GM23248 (cell line): ENCODE measurements at regions not wholly inside any gene's neighbourhood (a gene's known extent, or its start where the extent isn't known, plus 50 kb on each side); places are given as distances from the start of the nearest gene placed in this dataset.
"Not testable (repeated sequence)": the region's sequence is repeated elsewhere in the genome, so short reads cannot be mapped to it uniquely, and the experiment has no call there.

ENCODE experiments used
- DNase-seq: peaks from one replicate; pipeline ENCODE4 v3.0.0-alpha.2; 2015
- H2AFZ ChIP-seq: fragments of 200-600 bp; sonication (generic); 2 replicates; pipeline ENCODE4 v1.6.1; 2016; ENCODE audit warnings: antibody characterized with exemption
- H3F3A ChIP-seq: fragments of 200-600 bp; sonication (generic); 2 replicates; pipeline ENCODE4 v1.6.1; 2016; ENCODE audit warnings: mild to moderate bottlenecking, antibody characterized with exemption, mixed run types; ENCODE audit not compliant: insufficient read depth
- H3K27ac ChIP-seq: fragments of 200-600 bp; sonication (generic); 2 replicates; pipeline ENCODE4 v1.5.1; 2016; ENCODE audit warnings: mild to moderate bottlenecking
- H3K27me3 ChIP-seq: fragments of 200-600 bp; sonication (generic); replicated peaks from 2 replicates; pipeline ENCODE4 v1.6.1; 2016; ENCODE audit warnings: mild to moderate bottlenecking; ENCODE audit not compliant: insufficient read depth
- H3K36me3 ChIP-seq: fragments of 200-600 bp; sonication (generic); 2 replicates; pipeline ENCODE4 v1.6.1; 2016; ENCODE audit warnings: low read depth, mild to moderate bottlenecking
- H3K4me1 ChIP-seq: fragments of 200-600 bp; sonication (generic); 2 replicates; pipeline ENCODE4 v1.6.1; 2016; ENCODE audit warnings: mild to moderate bottlenecking; ENCODE audit not compliant: insufficient read depth
- H3K4me2 ChIP-seq: fragments of 200-600 bp; sonication (generic); one replicate; pipeline ENCODE4 v1.6.1; 2016; ENCODE audit warnings: mild to moderate bottlenecking; ENCODE audit not compliant: unreplicated experiment
- H3K4me3 ChIP-seq: fragments of 200-600 bp; sonication (generic); 2 replicates; pipeline ENCODE4 v1.5.1; 2016; ENCODE audit warnings: mild to moderate bottlenecking
- H3K79me2 ChIP-seq: fragments of 200-600 bp; sonication (generic); 2 replicates; pipeline ENCODE4 v1.6.1; 2016; ENCODE audit warnings: mild to moderate bottlenecking; ENCODE audit not compliant: insufficient read depth
- H3K9ac ChIP-seq: fragments of 200-600 bp; sonication (generic); 2 replicates; pipeline ENCODE4 v1.6.1; 2016; ENCODE audit warnings: mild to moderate bottlenecking
- H3K9me2 ChIP-seq: fragments of 200-600 bp; sonication (generic); 2 replicates; pipeline ENCODE4 v1.6.1; 2016; ENCODE audit warnings: mixed run types, mild to moderate bottlenecking, moderate library complexity; ENCODE audit not compliant: insufficient read depth
- H3K9me3 ChIP-seq: fragments of 200-600 bp; sonication (generic); one replicate; pipeline ENCODE4 v1.6.1; 2017; ENCODE audit warnings: low read depth
- H4K20me1 ChIP-seq: fragments of 200-600 bp; sonication (generic); 2 replicates; pipeline ENCODE4 v1.6.0; 2016; ENCODE audit not compliant: insufficient read depth
- EZH2 ChIP-seq: fragments of 200-600 bp; sonication (generic); IDR thresholded peaks from 2 replicates; pipeline ENCODE4 v1.6.1; 2018; ENCODE audit warnings: antibody characterized with exemption, mild to moderate bottlenecking; ENCODE audit not compliant: insufficient read depth, poor library complexity, severe bottlenecking
- EZH2phosphoT487 ChIP-seq: fragments of 200-600 bp; sonication (generic); IDR thresholded peaks from 2 replicates; pipeline ENCODE4 v1.6.1; 2018; ENCODE audit warnings: antibody characterized with exemption, moderate library complexity, mild to moderate bottlenecking, low read depth; ENCODE audit not compliant: insufficient read depth
- WGBS, 2 experiments: methylation state at CpG; one replicate each; pipeline ENCODE4 v1.1.6; 2015 to 2017; ENCODE audit warnings: low lambda C conversion rate in 2 of 2, low coverage in 1 of 2; ENCODE audit errors: missing lambda C conversion rate in 2 of 2; 5-methylcytosine and 5-hydroxymethylcytosine counted together
- in situ Hi-C: fragments of 300-500 bp; cut with MboI; formaldehyde crosslinking; loops from 2 replicates; pipeline ENCODE4 v1.15.0; 2020

- H3K27ac ChIP-seq: no peak overlapping the region
- no peak for TF ChIP-seq EZH2
- no peak for TF ChIP-seq EZH2phosphoT487
- H4K20me1 ChIP-seq: no peaks in the 10 kb centered on the region
- no peaks in the 10 kb centered on the region for H3K36me3 ChIP-seq
- no peak overlapping the region for H3K4me3 ChIP-seq
- H3K9me2 ChIP-seq: no peaks in the 10 kb centered on the region
- no peaks in the 10 kb centered on the region for H3K4me1 ChIP-seq
- no peaks in the 10 kb centered on the region for H3K79me2 ChIP-seq
- no peak for DNase-seq
- no peak overlapping the region for H3K4me2 ChIP-seq
- H3F3A ChIP-seq: no peaks in the 10 kb centered on the region
- H2AFZ ChIP-seq: no peak overlapping the region
- WGBS, 2 experiments: 20% methylated on average over 2 of the region's 2 CpGs
- H3K9ac ChIP-seq: no peak overlapping the region
- H3K27me3 ChIP-seq: peaks cover 20% of the 10 kb centered on the region; the same call in 1 of the 2 replicates
- no peaks in the 10 kb centered on the region for H3K9me3 ChIP-seq
- in situ Hi-C loops: no loop called here
Measured at GRCh38 chr11:129710423-129710822, 105.2 kb upstream of the TMEM45B start.

- peaks cover 15% of the 10 kb centered on the region; the same call in 1 of the 2 replicates for H3K27me3 ChIP-seq
- no peak for DNase-seq
- WGBS, 2 experiments: 11 to 18% methylated on average over 3 of the region's 3 CpGs
- TF ChIP-seq EZH2: no peak
- no peak for TF ChIP-seq EZH2phosphoT487
- H4K20me1 ChIP-seq: no peaks in the 10 kb centered on the region
- no peak overlapping the region for H3K4me3 ChIP-seq
- no peak overlapping the region for H2AFZ ChIP-seq
- no peaks in the 10 kb centered on the region for H3F3A ChIP-seq
- no peak overlapping the region for H3K27ac ChIP-seq
- H3K4me2 ChIP-seq: no peak overlapping the region
- H3K9ac ChIP-seq: no peak overlapping the region
- H3K9me2 ChIP-seq: no peaks in the 10 kb centered on the region
- no peaks in the 10 kb centered on the region for H3K36me3 ChIP-seq
- no peaks in the 10 kb centered on the region for H3K79me2 ChIP-seq
- no peaks in the 10 kb centered on the region for H3K4me1 ChIP-seq
- H3K9me3 ChIP-seq: no peaks in the 10 kb centered on the region
- in situ Hi-C loops: no loop called here
Measured at GRCh38 chr11:129711760-129712159, 103.9 kb upstream of the TMEM45B start.

- H3F3A ChIP-seq, DNase-seq, H3K4me3 ChIP-seq, H3K9me2 ChIP-seq, H3K4me2 ChIP-seq, H3K79me2 ChIP-seq, H3K36me3 ChIP-seq, H2AFZ ChIP-seq, H3K9me3 ChIP-seq, H3K4me1 ChIP-seq, H4K20me1 ChIP-seq, H3K27ac ChIP-seq, H3K9ac ChIP-seq, in situ Hi-C loops: not testable (repeated sequence)
- H3K27me3 ChIP-seq: peaks cover 15% of the 10 kb centered on the region; the same call in 1 of the 2 replicates
- 42 to 48% methylated on average over 24 to 25 of the region's 25 CpGs for WGBS, 2 experiments
Measured at GRCh38 chr11:129712486-129713240, 103.0 kb upstream of the TMEM45B start.

GRCh38 chr11:129719037-129719436 lies 96.6 kb upstream of the TMEM45B start:
- DNase-seq: no peak
- H2AFZ ChIP-seq: no peak overlapping the region

More at GRCh38 chr11:129719037-129719436, 96.6 kb upstream of the TMEM45B start:
- H3K79me2 ChIP-seq: no peaks in the 10 kb centered on the region
- 51 to 62% methylated on average over 3 of the region's 3 CpGs for WGBS, 2 experiments
- no peak overlapping the region for H3K9ac ChIP-seq
- no peak overlapping the region for H3K4me3 ChIP-seq
- H3K27me3 ChIP-seq: peaks cover 10% of the 10 kb centered on the region
- no peaks in the 10 kb centered on the region for H3K9me3 ChIP-seq
- H3K4me2 ChIP-seq: no peak overlapping the region
- no peak overlapping the region for H3K27ac ChIP-seq
- no peak for TF ChIP-seq EZH2phosphoT487
- no peak for TF ChIP-seq EZH2
- H3F3A ChIP-seq: no peaks in the 10 kb centered on the region
- H3K4me1 ChIP-seq: no peaks in the 10 kb centered on the region
- H3K9me2 ChIP-seq: no peaks in the 10 kb centered on the region
- in situ Hi-C loops: no loop called here
- H4K20me1 ChIP-seq: no peaks in the 10 kb centered on the region
- no peaks in the 10 kb centered on the region for H3K36me3 ChIP-seq
